PC-9 (cell line): ENCODE measurements at regions not wholly inside any gene's neighbourhood (a gene's known extent, or its start where the extent isn't known, plus 50 kb on each side); places are given as distances from the start of the nearest gene placed in this dataset.

Experiments used
- CTCF ChIP-seq: fragments of 200-600 bp; sonication (generic); conservative IDR thresholded peaks from 2 replicates; pipeline ENCODE4 v1.6.1; 2017; ENCODE audit warnings: mixed run types, antibody characterized with exemption, mild to moderate bottlenecking, moderate library complexity
- EZH2 ChIP-seq: fragments of 200-600 bp; sonication (generic); IDR thresholded peaks from 2 replicates; pipeline ENCODE4 v1.8.0; 2017; ENCODE audit warnings: antibody characterized with exemption, low read depth

- TF ChIP-seq CTCF (no peak), EZH2 (no peak)
These were observed 627.9 kb upstream of the TBX3 start for GRCh38 chr12:115311875-115312274.
